H1 (cell line): ENCODE measurements at regions not wholly inside any gene's neighbourhood (a gene's known extent, or its start where the extent isn't known, plus 50 kb on each side); places are given as distances from the start of the nearest gene placed in this dataset.

ENCODE experiments used
- CTCF ChIA-PET: fragments of 300-600 bp; sonication (Branson Sonifier 250); formaldehyde crosslinking; loops from one replicate; lab custom pipeline; 2021; ENCODE audit not compliant: partially characterized antibody; lab: Charles Lee
- POLR2A ChIA-PET: fragments of 300-600 bp; sonication (Branson Sonifier 250); formaldehyde crosslinking; loops from one replicate; lab custom pipeline; 2021; ENCODE audit warnings: inconsistent platforms; ENCODE audit not compliant: partially characterized antibody; lab: Charles Lee
- DNase-seq, 2 experiments: peaks; one replicate each; pipeline versions ENCODE4 v3.0.0 to v3.0.0-alpha.2; 2010 to 2022; ENCODE audit warnings: low spot score in 2 of 2, low read depth in 1 of 2, mixed read lengths in 1 of 2
- FAIRE-seq: peaks from 2 replicates; lab custom pipeline; 2011; peaks lifted over from hg19 to GRCh38; lab: Jason Lieb, UNC
- H2AFZ ChIP-seq: 2 replicates; pipeline ENCODE4 v1.8.1; 2012; ENCODE audit warnings: low read length, inconsistent platforms
- H2AK5ac ChIP-seq: 2 replicates; pipeline ENCODE4 v1.6.1; 2013; ENCODE audit warnings: low read depth, low read length
- H2BK120ac ChIP-seq: replicated peaks from 2 replicates; pipeline ENCODE3; 2013; ENCODE audit warnings: low read depth, low read length, inconsistent platforms
- H2BK12ac ChIP-seq: 2 replicates; pipeline ENCODE4 v1.6.1; 2013; ENCODE audit warnings: low read depth, low read length
- H2BK15ac ChIP-seq: 2 replicates; pipeline ENCODE4 v1.6.1; 2013; ENCODE audit warnings: low read length
- H2BK20ac ChIP-seq: 2 replicates; pipeline ENCODE4 v1.6.1; 2013; ENCODE audit warnings: low read length
- H2BK5ac ChIP-seq: 2 replicates; pipeline ENCODE4 v1.6.1; 2013; ENCODE audit warnings: low read depth, low read length
- H3K14ac ChIP-seq: 2 replicates; pipeline ENCODE4 v1.6.1; 2013; ENCODE audit warnings: inconsistent platforms; ENCODE audit not compliant: insufficient read length
- H3K18ac ChIP-seq: 2 replicates; pipeline ENCODE4 v1.6.1; 2013; ENCODE audit warnings: low read length; ENCODE audit errors: extremely low read depth
- H3K23ac ChIP-seq: 2 replicates; pipeline ENCODE4 v1.6.1; 2013; ENCODE audit warnings: inconsistent platforms; ENCODE audit not compliant: insufficient read length
- H3K23me2 ChIP-seq: 2 replicates; pipeline ENCODE4 v1.6.1; 2013; ENCODE audit warnings: low read depth, low read length
- H3K27ac ChIP-seq: 2 replicates; pipeline ENCODE4 v1.6.1; 2011; ENCODE audit warnings: low read depth, low read length, inconsistent platforms
- H3K27me3 ChIP-seq, 4 experiments: replicated peaks in 1 of 4; 1 replicate in 1 of 4; 2 replicates in 3 of 4; pipeline versions ENCODE4 v1.6.1 to v1.8.1; 2011 to 2013; ENCODE audit warnings: low read length in 3 of 4, mild to moderate bottlenecking in 3 of 4, inconsistent platforms in 2 of 4, mixed read lengths in 2 of 4, moderate library complexity in 1 of 4; ENCODE audit not compliant: control insufficient read depth in 3 of 4, insufficient read depth in 3 of 4; ENCODE audit errors: extremely low read depth in 1 of 4
- H3K36me3 ChIP-seq, 4 experiments: 2 replicates each; pipeline versions ENCODE4 v1.6.1 to v1.8.1; 2011 to 2013; ENCODE audit warnings: mild to moderate bottlenecking in 4 of 4, low read length in 3 of 4, moderate library complexity in 2 of 4, control low read depth in 1 of 4, inconsistent platforms in 1 of 4; ENCODE audit not compliant: insufficient read depth in 4 of 4, control insufficient read depth in 2 of 4
- H3K4ac ChIP-seq: replicated peaks from 2 replicates; pipeline ENCODE3; 2013; ENCODE audit warnings: low read length, low read depth, mixed read lengths, inconsistent platforms; ENCODE audit not compliant: insufficient read length
- H3K4me1 ChIP-seq, 4 experiments: replicated peaks in 1 of 4; 1 replicate in 1 of 4; 2 replicates in 3 of 4; pipeline versions ENCODE4 v1.6.1 to v1.8.1; 2011 to 2013; ENCODE audit warnings: low read length in 3 of 4, inconsistent platforms in 2 of 4, mixed read lengths in 1 of 4; ENCODE audit not compliant: insufficient read depth in 4 of 4, control insufficient read depth in 3 of 4
- H3K4me2 ChIP-seq, 2 experiments: 2 replicates each; pipeline versions ENCODE4 v1.6.1 to v1.8.1; 2011 to 2013; ENCODE audit warnings: low read depth in 2 of 2, low read length in 2 of 2, control low read depth in 1 of 2, inconsistent platforms in 1 of 2, mild to moderate bottlenecking in 1 of 2; ENCODE audit not compliant: insufficient read depth in 1 of 2
- H3K4me3 ChIP-seq, 4 experiments: fragments of 200-600, 300-600 bp in 1 of 4; sonication (generic), shearing (Covaris generic), sonication (Bioruptor Twin) in 1 of 4; 2 replicates each; pipeline versions ENCODE4 v1.5.1 to v1.8.1; 2011 to 2016; ENCODE audit warnings: low read length in 4 of 4, low read depth in 3 of 4, control low read depth in 2 of 4, inconsistent platforms in 2 of 4, mild to moderate bottlenecking in 2 of 4, mixed read lengths in 1 of 4, moderate library complexity in 1 of 4; ENCODE audit not compliant: insufficient read depth in 2 of 4; ENCODE audit errors: extremely low read depth in 1 of 4
- H3K56ac ChIP-seq: replicated peaks from 2 replicates; pipeline ENCODE3; 2013; ENCODE audit warnings: low read depth, mild to moderate bottlenecking, mixed read lengths, low read length, inconsistent platforms; ENCODE audit not compliant: insufficient read length
- H3K79me1 ChIP-seq: 2 replicates; pipeline ENCODE4 v1.6.1; 2013; ENCODE audit warnings: low read depth, low read length, control low read depth
- H3K79me2 ChIP-seq, 2 experiments: 2 replicates each; pipeline versions ENCODE4 v1.6.1 to v1.8.1; 2012 to 2013; ENCODE audit warnings: low read length in 2 of 2, mild to moderate bottlenecking in 2 of 2, inconsistent platforms in 1 of 2; ENCODE audit not compliant: insufficient read depth in 2 of 2, control insufficient read depth in 1 of 2
- H3K9ac ChIP-seq, 4 experiments: replicated peaks in 1 of 4; 1 replicate in 1 of 4; 2 replicates in 3 of 4; pipeline versions ENCODE4 v1.6.1 to v1.8.1; 2011 to 2013; ENCODE audit warnings: low read depth in 3 of 4, low read length in 3 of 4, control low read depth in 2 of 4, mild to moderate bottlenecking in 2 of 4, moderate library complexity in 2 of 4, inconsistent platforms in 1 of 4; ENCODE audit errors: extremely low read depth in 1 of 4
- H3K9me3 ChIP-seq, 2 experiments: 2 replicates each; pipeline versions ENCODE4 v1.6.1 to v1.8.1; 2012 to 2013; ENCODE audit warnings: mild to moderate bottlenecking in 2 of 2, moderate library complexity in 2 of 2, control low read depth in 1 of 2, inconsistent platforms in 1 of 2, low read depth in 1 of 2, low read length in 1 of 2, mixed read lengths in 1 of 2; ENCODE audit not compliant: insufficient read depth in 2 of 2
- H4K20me1 ChIP-seq, 2 experiments: replicated peaks in 1 of 2; 2 replicates each; pipeline versions ENCODE3 to v1.8.1; 2011 to 2013; ENCODE audit warnings: inconsistent platforms in 2 of 2, low read length in 2 of 2, mild to moderate bottlenecking in 1 of 2; ENCODE audit not compliant: insufficient read depth in 2 of 2, control insufficient read depth in 1 of 2
- H4K5ac ChIP-seq: 2 replicates; pipeline ENCODE4 v1.6.1; 2013; ENCODE audit warnings: low read length, low read depth, mixed read lengths, inconsistent platforms; ENCODE audit not compliant: insufficient read length
- H4K8ac ChIP-seq: 2 replicates; pipeline ENCODE4 v1.8.0; 2013; ENCODE audit warnings: mild to moderate bottlenecking, moderate library complexity, low read length, inconsistent platforms; ENCODE audit not compliant: insufficient read depth; ENCODE audit errors: extremely low read depth
- H4K91ac ChIP-seq: replicated peaks from 2 replicates; pipeline ENCODE3; 2013; ENCODE audit warnings: low read length, mixed read lengths, inconsistent platforms; ENCODE audit not compliant: insufficient read length
- CHD1 ChIP-seq: IDR thresholded peaks from 2 replicates; pipeline ENCODE4 v1.6.1; 2012; ENCODE audit warnings: low read depth, low read length, improper control_type of control experiment
- CTBP2 ChIP-seq: IDR thresholded peaks from 2 replicates; pipeline ENCODE4 v1.7.0; 2011; ENCODE audit warnings: borderline replicate concordance, mild to moderate bottlenecking, moderate library complexity, mixed read lengths, low read length; ENCODE audit not compliant: insufficient read depth, insufficient read length
- HDAC6 ChIP-seq: IDR thresholded peaks from one replicate; pipeline ENCODE4 v1.7.1; 2012; ENCODE audit warnings: low read depth, mild to moderate bottlenecking, inconsistent platforms, low read length, moderate library complexity
- MAX ChIP-seq: IDR thresholded peaks from 2 replicates; pipeline ENCODE4 v1.6.1; 2012; ENCODE audit warnings: inconsistent platforms
- RNF2 ChIP-seq: fragments of 200-900, 300-1000 bp; sonication (generic); IDR thresholded peaks from 2 replicates; pipeline ENCODE4 v1.7.1; 2016; ENCODE audit warnings: borderline replicate concordance, low read depth, mild to moderate bottlenecking, antibody characterized with exemption, low read length; ENCODE audit not compliant: poor library complexity, severe bottlenecking; ENCODE audit errors: missing control alignments
- SIRT6 ChIP-seq: IDR thresholded peaks from one replicate; pipeline ENCODE4 v1.7.1; 2012; ENCODE audit warnings: low read length, inconsistent platforms
- YY1 ChIP-seq: IDR thresholded peaks from 2 replicates; pipeline ENCODE4 v1.6.1; 2011; ENCODE audit warnings: low read depth, mild to moderate bottlenecking, low read length
- WGBS, 2 experiments: shearing (Covaris generic) in 1 of 2; methylation state at CpG; one replicate each; pipeline versions ENCODE4 v1.1.6 to v1.1.7; 2013 to 2015; ENCODE audit warnings: low lambda C conversion rate in 2 of 2, mixed read lengths in 2 of 2, inconsistent platforms in 1 of 2, low coverage in 1 of 2, missing lambda C conversion rate in 1 of 2; ENCODE audit not compliant: insufficient replicate concordance in 2 of 2, insufficient coverage in 1 of 2, insufficient read length in 1 of 2; ENCODE audit errors: extremely low coverage in 1 of 2, missing lambda C conversion rate in 1 of 2; 5-methylcytosine and 5-hydroxymethylcytosine counted together

GRCh38 chr13:90709319-90709718 lies 638.2 kb upstream of the MIR17HG start:
- no peak for DNase-seq
- no peak overlapping the region for H3K14ac ChIP-seq
- H3K23me2 ChIP-seq, result no peaks in the 10 kb centered on the region
- no peak overlapping the region for H4K5ac ChIP-seq
- H3K18ac ChIP-seq, result no peak overlapping the region
- H2AK5ac ChIP-seq, result no peak overlapping the region
- H3K27me3 ChIP-seq, result no peaks in the 10 kb centered on the region
- H2BK12ac ChIP-seq, result no peak overlapping the region
- ChIA-PET POLR2A (no interaction called here), CTCF (no interaction called here)
- H3K79me1 ChIP-seq, result no peaks in the 10 kb centered on the region
- H3K4me3 ChIP-seq, result no peak overlapping the region
- no peak overlapping the region for H2BK15ac ChIP-seq
- H2BK5ac ChIP-seq, result no peak overlapping the region
- no peak overlapping the region for H3K27ac ChIP-seq
- no peaks in the 10 kb centered on the region for H3K36me3 ChIP-seq
- no peak overlapping the region for H3K23ac ChIP-seq
- H3K4me1 ChIP-seq, result no peaks in the 10 kb centered on the region
- no peak overlapping the region for H3K56ac ChIP-seq
- H3K4ac ChIP-seq, result no peak overlapping the region
- H3K9ac ChIP-seq, result no peak overlapping the region
- H3K9me3 ChIP-seq, result no peaks in the 10 kb centered on the region; a peak in 1 of 4 replicates
- WGBS, 2 experiments, result 84% methylated on average over 1 of the region's 1 CpG; no CpG with 5 or more reads in 1 of the 2 experiments
- no peak overlapping the region for H2BK120ac ChIP-seq
- FAIRE-seq, result no peak
- no peak overlapping the region for H2AFZ ChIP-seq
- no peak overlapping the region for H4K8ac ChIP-seq
- no peak overlapping the region for H4K91ac ChIP-seq
- H3K4me2 ChIP-seq, result no peak overlapping the region
- no peaks in the 10 kb centered on the region for H3K79me2 ChIP-seq
- no peak overlapping the region for H2BK20ac ChIP-seq
- TF ChIP-seq HDAC6, result no peak
- TF ChIP-seq SIRT6, result no peak
- no peak for TF ChIP-seq YY1
- TF ChIP-seq CHD1, result no peak
- TF ChIP-seq CTBP2, result no peak
- no peak for TF ChIP-seq MAX
- TF ChIP-seq RNF2, result no peak
- no peaks in the 10 kb centered on the region for H4K20me1 ChIP-seq
